ENCODE measurements at regions not wholly inside any gene's neighbourhood (a gene's known extent, or its start where the extent isn't known, plus 50 kb on each side); places are given as distances from the start of the nearest gene placed in this dataset.

DNA sequence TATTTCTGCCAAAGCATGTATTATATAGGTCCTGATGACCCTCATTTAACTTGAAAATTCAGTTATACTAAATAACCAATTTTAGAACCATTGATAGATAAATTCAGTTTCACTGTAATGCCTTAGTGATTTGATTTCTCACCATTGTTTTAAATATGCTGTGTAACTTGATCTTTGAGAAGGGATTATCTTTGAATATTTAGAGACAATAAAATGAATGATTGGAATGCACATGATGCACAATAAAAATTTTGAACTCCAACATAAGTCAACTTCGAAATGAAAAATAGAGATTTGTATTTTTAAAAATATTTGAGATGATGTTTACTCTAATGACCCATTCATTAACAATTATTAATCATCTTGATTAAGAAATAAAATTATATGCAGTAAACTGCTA, 654.5 kb downstream of the OLFM4 start:
- no peak overlapping the region for H2BK12ac ChIP-seq (ENCODE audit: low read depth, low read length)
- H3K9ac ChIP-seq (replicated peaks in 1 of 4; ENCODE audit: extremely low read depth in 1 of 4, low read depth in 3 of 4, low read length in 3 of 4): no peak overlapping the region
- no peaks in the 10 kb centered on the region for H3K79me1 ChIP-seq (ENCODE audit: low read depth, low read length)
- H3K79me2 ChIP-seq (ENCODE audit: control insufficient read depth in 1 of 2, insufficient read depth in 2 of 2, low read length in 2 of 2): no peaks in the 10 kb centered on the region
- DNase-seq (ENCODE audit: low read depth in 1 of 2, low spot score in 2 of 2) (no peak), FAIRE-seq (no peak)
- POLR2A ChIA-PET (ENCODE audit: partially characterized antibody): no interaction called here
- H3K23me2 ChIP-seq (ENCODE audit: low read depth, low read length): no peaks in the 10 kb centered on the region
- no peak overlapping the region for H3K4me3 ChIP-seq (ENCODE audit: extremely low read depth in 1 of 4, insufficient read depth in 2 of 4, low read depth in 3 of 4, low read length in 4 of 4)
- WGBS, 2 experiments (ENCODE audit: extremely low coverage in 1 of 2, insufficient coverage in 1 of 2, insufficient read length in 1 of 2, insufficient replicate concordance in 2 of 2, low coverage in 1 of 2, low lambda C conversion rate in 2 of 2, missing lambda C conversion rate in 1 of 2): 100% methylated on average over 1 of the region's 1 CpG; no CpG with 5 or more reads in 1 of the 2 experiments
- no peak overlapping the region for H3K4ac ChIP-seq (replicated peaks; ENCODE audit: insufficient read length, low read depth, low read length)
- H2BK20ac ChIP-seq (ENCODE audit: low read length): no peak overlapping the region
- no peak overlapping the region for H2BK15ac ChIP-seq (ENCODE audit: low read length)
- H3K36me3 ChIP-seq (ENCODE audit: control insufficient read depth in 2 of 4, insufficient read depth in 4 of 4, low read length in 3 of 4): no peaks in the 10 kb centered on the region
- H3K9me3 ChIP-seq (ENCODE audit: insufficient read depth in 2 of 2, low read depth in 1 of 2, low read length in 1 of 2): no peaks in the 10 kb centered on the region
- H3K27ac ChIP-seq (ENCODE audit: low read depth, low read length): no peak overlapping the region
- no peak overlapping the region for H3K18ac ChIP-seq (ENCODE audit: extremely low read depth, low read length)
- H3K4me1 ChIP-seq (replicated peaks in 1 of 4; ENCODE audit: control insufficient read depth in 3 of 4, insufficient read depth in 4 of 4, low read length in 3 of 4): no peaks in the 10 kb centered on the region
- H3K27me3 ChIP-seq (replicated peaks in 1 of 4; ENCODE audit: control insufficient read depth in 3 of 4, extremely low read depth in 1 of 4, insufficient read depth in 3 of 4, low read length in 3 of 4): no peaks in the 10 kb centered on the region
- no peak overlapping the region for H2AFZ ChIP-seq (ENCODE audit: low read length)
- no peak overlapping the region for H2BK5ac ChIP-seq (ENCODE audit: low read depth, low read length)
- no peak overlapping the region for H4K5ac ChIP-seq (ENCODE audit: insufficient read length, low read depth, low read length)
- no peak overlapping the region for H3K14ac ChIP-seq (ENCODE audit: insufficient read length)
- CTCF ChIA-PET (ENCODE audit: partially characterized antibody): no interaction called here
- H4K8ac ChIP-seq (ENCODE audit: extremely low read depth, insufficient read depth, low read length): no peak overlapping the region
- no peak overlapping the region for H3K4me2 ChIP-seq (ENCODE audit: insufficient read depth in 1 of 2, low read depth in 2 of 2, low read length in 2 of 2)
- no peak overlapping the region for H4K91ac ChIP-seq (replicated peaks; ENCODE audit: insufficient read length, low read length)
- no peak overlapping the region for H3K23ac ChIP-seq (ENCODE audit: insufficient read length)
- no peaks in the 10 kb centered on the region for H4K20me1 ChIP-seq (replicated peaks in 1 of 2; ENCODE audit: control insufficient read depth in 1 of 2, insufficient read depth in 2 of 2, low read length in 2 of 2)
- H2AK5ac ChIP-seq (ENCODE audit: low read depth, low read length): no peak overlapping the region
- no peak overlapping the region for H2BK120ac ChIP-seq (replicated peaks; ENCODE audit: low read depth, low read length)
- no peak overlapping the region for H3K56ac ChIP-seq (replicated peaks; ENCODE audit: insufficient read length, low read depth, low read length)
- TF ChIP-seq, protein P1, sequence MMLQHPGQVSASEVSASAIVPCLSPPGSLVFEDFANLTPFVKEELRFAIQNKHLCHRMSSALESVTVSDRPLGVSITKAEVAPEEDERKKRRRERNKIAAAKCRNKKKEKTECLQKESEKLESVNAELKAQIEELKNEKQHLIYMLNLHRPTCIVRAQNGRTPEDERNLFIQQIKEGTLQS (IDR thresholded peaks at IDR 0.05; ENCODE audit: insufficient read depth, low read depth, low read length): no peak
- TF ChIP-seq CBX8 (IDR thresholded peaks at IDR 0.05; ENCODE audit: borderline replicate concordance, low read depth, low read length) (no peak), GABPA (IDR thresholded peaks at IDR 0.05; ENCODE audit: borderline replicate concordance, insufficient read depth, low read length) (no peak), CEBPB (IDR thresholded peaks at IDR 0.05; ENCODE audit: low read depth, low read length) (no peak), RNF2 (IDR thresholded peaks at IDR 0.05; ENCODE audit: borderline replicate concordance, low read depth, low read length, missing control alignments, poor library complexity, severe bottlenecking) (no peak), HDAC6 (IDR thresholded peaks at IDR 0.05; ENCODE audit: low read depth, low read length) (no peak), NRF1 (IDR thresholded peaks at IDR 0.05; ENCODE audit: low read depth, low read length) (no peak), CTBP2 (IDR thresholded peaks at IDR 0.05; ENCODE audit: borderline replicate concordance, insufficient read depth, insufficient read length, low read length) (no peak), CBX5 (IDR thresholded peaks at IDR 0.05; ENCODE audit: low read depth, low read length) (no peak), RXRA (IDR thresholded peaks at IDR 0.05; ENCODE audit: insufficient read depth, low read depth, low read length) (no peak), HDAC2 (IDR thresholded peaks at IDR 0.05; ENCODE audit: borderline replicate concordance in 1 of 2, low read depth in 2 of 2, low read length in 2 of 2) (no peak)
- TF ChIP-seq, protein P2, sequence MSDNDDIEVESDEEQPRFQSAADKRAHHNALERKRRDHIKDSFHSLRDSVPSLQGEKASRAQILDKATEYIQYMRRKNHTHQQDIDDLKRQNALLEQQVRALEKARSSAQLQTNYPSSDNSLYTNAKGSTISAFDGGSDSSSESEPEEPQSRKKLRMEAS (IDR thresholded peaks at IDR 0.05): no peak
